ENCODE measurements at regions not wholly inside any gene's neighbourhood (a gene's known extent, or its start where the extent isn't known, plus 50 kb on each side); places are given as distances from the start of the nearest gene placed in this dataset.
A peak's percentile ranks its signal among the peaks of the same experiment; 100 is the strongest.
"Not testable (repeated sequence)": the region's sequence is repeated elsewhere in the genome, so short reads cannot be mapped to it uniquely, and the experiment has no call there.

DNA sequence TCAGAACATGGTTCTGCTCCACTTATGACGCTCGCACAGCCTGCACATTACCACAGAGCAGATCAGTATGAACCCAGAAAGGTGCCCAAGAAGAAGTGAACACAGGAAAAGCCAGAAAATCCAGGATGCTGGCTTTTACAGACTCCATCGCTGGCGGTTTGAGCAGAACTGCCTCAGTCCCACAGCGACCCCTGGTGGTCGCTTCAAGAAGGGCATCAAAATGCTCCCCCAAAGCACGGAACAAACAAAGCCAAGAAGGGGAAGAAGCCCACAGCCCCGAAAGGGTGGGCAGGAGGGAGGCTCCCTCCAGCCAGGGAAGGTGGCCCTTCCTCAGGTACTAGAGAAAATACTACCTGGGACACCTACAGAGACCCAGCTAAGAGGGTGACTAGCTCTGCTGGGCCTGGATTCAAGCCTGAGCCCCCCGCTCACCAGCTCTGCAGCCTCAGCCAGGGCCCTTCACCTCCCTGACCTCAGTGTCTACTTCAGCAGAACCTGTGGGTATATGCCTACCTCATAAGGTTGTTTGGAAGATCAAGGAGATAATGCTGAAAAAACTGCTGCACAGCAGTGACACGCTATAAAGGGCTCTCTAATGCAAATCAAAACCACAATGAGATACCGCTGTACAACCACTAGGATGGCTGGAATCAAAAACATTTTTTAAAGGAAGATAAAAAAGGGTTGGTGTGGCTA lies 98.1 kb downstream of the NCOR2 start:
- Histone ChIP-seq H3K27me3 (ENCODE audit: low read length) (no peaks in the 10 kb centered on the region), H3K9me3 (ENCODE audit: low read length) (peaks cover 4% of the 10 kb centered on the region; the same call in 1 of the 2 replicates), H2AFZ (ENCODE audit: low read length) (no peak overlapping the region), H3K27ac (ENCODE audit: low read length) (no peak overlapping the region), H3K4me1 (ENCODE audit: low read length) (peaks cover 16% of the 10 kb centered on the region), H3K9ac (ENCODE audit: low read length) (no peak overlapping the region), H4K20me1 (ENCODE audit: insufficient read depth, low read depth, low read length) (0 out of 2 replicates have a peak, but pooled peaks cover 4% of the 10 kb centered on the region), H3K79me2 (ENCODE audit: low read length) (peaks cover 67% of the 10 kb centered on the region), H3K4me3 (ENCODE audit: low read length) (no peak overlapping the region), H3K4me2 (ENCODE audit: low read depth, low read length, poor library complexity, severe bottlenecking) (no peak overlapping the region), H3K9me2 (replicated peaks; ENCODE audit: insufficient read depth, low read length) (no peaks in the 10 kb centered on the region), H3K36me3 (ENCODE audit: insufficient read depth, low read length) (peaks cover 72% of the 10 kb centered on the region)
- DNase-seq, result peak; percentile 64

- not testable (repeated sequence) for H2AFZ ChIP-seq (ENCODE audit: low read length); H3K9me3 ChIP-seq (ENCODE audit: low read length); H3K27ac ChIP-seq (ENCODE audit: low read length); H3K4me2 ChIP-seq (ENCODE audit: low read depth, low read length, poor library complexity, severe bottlenecking); H3K27me3 ChIP-seq (ENCODE audit: low read length); DNase-seq; H4K20me1 ChIP-seq (ENCODE audit: insufficient read depth, low read depth, low read length); H3K4me3 ChIP-seq (ENCODE audit: low read length); H3K9ac ChIP-seq (ENCODE audit: low read length); H3K9me2 ChIP-seq (replicated peaks; ENCODE audit: insufficient read depth, low read length)
- H3K79me2 ChIP-seq (ENCODE audit: low read length), result peaks cover 69% of the 10 kb centered on the region
- H3K36me3 ChIP-seq (ENCODE audit: insufficient read depth, low read length), result peaks cover 57% of the 10 kb centered on the region
- H3K4me1 ChIP-seq (ENCODE audit: low read length), result peaks cover 16% of the 10 kb centered on the region
Measured at GRCh38 chr12:124467549-124467948, 99.9 kb downstream of the NCOR2 start.

- Histone ChIP-seq H4K20me1 (ENCODE audit: insufficient read depth, low read depth, low read length) (peaks cover 4% of the 10 kb centered on the region; the same call in 1 of the 2 replicates), H3K4me1 (ENCODE audit: low read length) (peaks cover 16% of the 10 kb centered on the region), H3K4me3 (ENCODE audit: low read length) (no peak overlapping the region; the same call in 1 of the 2 replicates), H3K4me2 (ENCODE audit: low read depth, low read length, poor library complexity, severe bottlenecking) (peak overlapping the region; percentile 54), H3K79me2 (ENCODE audit: low read length) (peaks cover 71% of the 10 kb centered on the region), H2AFZ (ENCODE audit: low read length) (no peak overlapping the region), H3K27me3 (ENCODE audit: low read length) (no peaks in the 10 kb centered on the region), H3K36me3 (ENCODE audit: insufficient read depth, low read length) (peaks cover 46% of the 10 kb centered on the region), H3K9me2 (replicated peaks; ENCODE audit: insufficient read depth, low read length) (no peaks in the 10 kb centered on the region), H3K9me3 (ENCODE audit: low read length) (no peaks in the 10 kb centered on the region; the same call in 1 of the 2 replicates), H3K27ac (ENCODE audit: low read length) (peak overlapping the region; percentile 85), H3K9ac (ENCODE audit: low read length) (peak overlapping the region; percentile 59)
- DNase-seq, result peak; percentile 76
Measured at GRCh38 chr12:124466216-124467128, 100.9 kb downstream of the NCOR2 start.

GRCh38 chr12:124465473-124465872 lies 101.9 kb downstream of the NCOR2 start:
- Histone ChIP-seq H3K9ac (ENCODE audit: low read length) (no peak overlapping the region), H3K79me2 (ENCODE audit: low read length) (peaks cover 68% of the 10 kb centered on the region), H3K27ac (ENCODE audit: low read length) (peak overlapping the region; percentile 85), H3K4me1 (ENCODE audit: low read length) (peaks cover 16% of the 10 kb centered on the region), H3K27me3 (ENCODE audit: low read length) (no peaks in the 10 kb centered on the region), H3K9me3 (ENCODE audit: low read length) (no peaks in the 10 kb centered on the region; the same call in 1 of the 2 replicates), H3K4me3 (ENCODE audit: low read length) (no peak overlapping the region), H3K36me3 (ENCODE audit: insufficient read depth, low read length) (peaks cover 36% of the 10 kb centered on the region), H4K20me1 (ENCODE audit: insufficient read depth, low read depth, low read length) (peaks cover 4% of the 10 kb centered on the region; the same call in 1 of the 2 replicates), H3K4me2 (ENCODE audit: low read depth, low read length, poor library complexity, severe bottlenecking) (no peak overlapping the region), H2AFZ (ENCODE audit: low read length) (no peak overlapping the region), H3K9me2 (replicated peaks; ENCODE audit: insufficient read depth, low read length) (no peaks in the 10 kb centered on the region)
- DNase-seq, result no peak

DNA sequence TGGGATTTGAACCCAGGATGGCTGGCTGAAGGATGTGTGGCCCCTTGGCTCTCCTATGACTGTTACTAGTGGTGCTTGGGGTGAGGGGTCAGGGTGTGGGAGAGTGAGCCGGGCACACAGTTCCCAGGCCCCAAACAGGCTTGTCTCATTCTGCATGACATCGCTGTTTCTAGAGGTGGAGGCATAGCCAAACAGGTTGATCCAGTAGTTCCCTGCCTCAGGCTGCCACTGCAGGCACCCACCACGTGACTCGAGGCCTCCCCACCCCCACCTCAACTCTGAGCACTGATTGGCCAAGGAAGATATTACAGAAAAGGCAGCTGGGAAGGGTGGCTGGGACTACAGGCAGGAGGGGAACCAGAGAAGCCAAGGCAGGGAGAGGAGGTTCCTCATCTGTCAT lies 102.6 kb downstream of the NCOR2 start:
- Histone ChIP-seq H3K9ac (ENCODE audit: low read length) (no peak overlapping the region), H3K36me3 (ENCODE audit: insufficient read depth, low read length) (peaks cover 30% of the 10 kb centered on the region), H2AFZ (ENCODE audit: low read length) (no peak overlapping the region), H3K79me2 (ENCODE audit: low read length) (peaks cover 67% of the 10 kb centered on the region), H4K20me1 (ENCODE audit: insufficient read depth, low read depth, low read length) (peaks cover 4% of the 10 kb centered on the region; the same call in 1 of the 2 replicates), H3K9me2 (replicated peaks; ENCODE audit: insufficient read depth, low read length) (no peaks in the 10 kb centered on the region), H3K27me3 (ENCODE audit: low read length) (no peaks in the 10 kb centered on the region), H3K4me1 (ENCODE audit: low read length) (peaks cover 16% of the 10 kb centered on the region), H3K4me3 (ENCODE audit: low read length) (no peak overlapping the region), H3K9me3 (ENCODE audit: low read length) (no peaks in the 10 kb centered on the region; the same call in 1 of the 2 replicates), H3K27ac (ENCODE audit: low read length) (no peak overlapping the region), H3K4me2 (ENCODE audit: low read depth, low read length, poor library complexity, severe bottlenecking) (no peak overlapping the region)
- DNase-seq, result peak; percentile 53

- H3K9me2 ChIP-seq (replicated peaks; ENCODE audit: insufficient read depth, low read length), result no peaks in the 10 kb centered on the region
- H4K20me1 ChIP-seq (ENCODE audit: insufficient read depth, low read depth, low read length), result peaks cover 4% of the 10 kb centered on the region; the same call in 1 of the 2 replicates
- H3K27me3 ChIP-seq (ENCODE audit: low read length), result no peaks in the 10 kb centered on the region
- no peak overlapping the region for H2AFZ ChIP-seq (ENCODE audit: low read length)
- H3K4me3 ChIP-seq (ENCODE audit: low read length), result no peak overlapping the region
- no peak overlapping the region for H3K27ac ChIP-seq (ENCODE audit: low read length)
- peaks cover 17% of the 10 kb centered on the region for H3K4me1 ChIP-seq (ENCODE audit: low read length)
- H3K79me2 ChIP-seq (ENCODE audit: low read length), result peaks cover 60% of the 10 kb centered on the region
- peaks cover 22% of the 10 kb centered on the region for H3K36me3 ChIP-seq (ENCODE audit: insufficient read depth, low read length)
- no peak overlapping the region for H3K9ac ChIP-seq (ENCODE audit: low read length)
- no peak for DNase-seq
- no peak overlapping the region for H3K4me2 ChIP-seq (ENCODE audit: low read depth, low read length, poor library complexity, severe bottlenecking)
- H3K9me3 ChIP-seq (ENCODE audit: low read length), result no peaks in the 10 kb centered on the region; the same call in 1 of the 2 replicates
Measured at GRCh38 chr12:124464062-124464461, 103.3 kb downstream of the NCOR2 start.

DNA sequence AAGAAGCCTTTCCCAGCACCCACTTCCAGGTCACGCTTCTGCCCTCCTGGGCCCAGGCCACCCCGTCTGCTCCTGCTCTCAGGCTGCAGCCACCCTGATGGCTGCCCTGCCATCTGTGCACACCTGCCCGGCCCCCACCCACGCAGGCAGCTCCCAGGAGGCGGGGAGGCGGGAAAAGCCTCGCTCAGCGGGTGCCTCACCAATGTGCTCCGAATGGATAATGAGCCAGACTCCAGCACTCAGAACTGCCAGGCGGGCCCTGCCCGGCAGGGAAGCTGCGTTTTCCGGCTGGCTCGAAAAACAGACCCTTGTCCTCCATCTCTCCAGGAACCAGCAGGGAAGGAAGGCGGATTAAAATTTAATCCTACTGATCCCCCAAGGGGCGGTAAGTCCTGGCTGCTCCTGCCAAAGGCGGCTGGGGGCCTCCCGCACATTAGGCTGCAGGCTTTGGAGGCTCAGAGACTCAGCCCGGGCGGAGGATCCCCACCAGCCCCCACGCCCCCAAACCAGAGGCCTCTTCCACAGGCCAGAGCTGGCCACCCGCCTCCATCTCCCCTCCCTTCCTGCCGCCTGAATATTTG lies 104.0 kb downstream of the NCOR2 start:
- Histone ChIP-seq H3K4me1 (ENCODE audit: low read length) (peaks cover 24% of the 10 kb centered on the region), H3K9ac (ENCODE audit: low read length) (no peak overlapping the region), H3K27me3 (ENCODE audit: low read length) (no peaks in the 10 kb centered on the region), H3K9me2 (replicated peaks; ENCODE audit: insufficient read depth, low read length) (no peaks in the 10 kb centered on the region), H3K4me3 (ENCODE audit: low read length) (no peak overlapping the region), H3K9me3 (ENCODE audit: low read length) (no peaks in the 10 kb centered on the region), H3K36me3 (ENCODE audit: insufficient read depth, low read length) (peaks cover 20% of the 10 kb centered on the region), H2AFZ (ENCODE audit: low read length) (no peak overlapping the region), H3K27ac (ENCODE audit: low read length) (no peak overlapping the region), H3K79me2 (ENCODE audit: low read length) (peaks cover 62% of the 10 kb centered on the region), H4K20me1 (ENCODE audit: insufficient read depth, low read depth, low read length) (peaks cover 4% of the 10 kb centered on the region; the same call in 1 of the 2 replicates), H3K4me2 (ENCODE audit: low read depth, low read length, poor library complexity, severe bottlenecking) (no peak overlapping the region)
- DNase-seq, result no peak

GRCh38 chr12:124462750-124463149 lies 104.7 kb downstream of the NCOR2 start:
- peaks cover 4% of the 10 kb centered on the region; the same call in 1 of the 2 replicates for H4K20me1 ChIP-seq (ENCODE audit: insufficient read depth, low read depth, low read length)
- no peak for DNase-seq
- H3K9me3 ChIP-seq (ENCODE audit: low read length), result no peaks in the 10 kb centered on the region
- H3K79me2 ChIP-seq (ENCODE audit: low read length), result peaks cover 62% of the 10 kb centered on the region
- no peak overlapping the region for H3K27ac ChIP-seq (ENCODE audit: low read length)
- no peak overlapping the region for H2AFZ ChIP-seq (ENCODE audit: low read length)
- peaks cover 20% of the 10 kb centered on the region for H3K36me3 ChIP-seq (ENCODE audit: insufficient read depth, low read length)
- no peak overlapping the region for H3K4me2 ChIP-seq (ENCODE audit: low read depth, low read length, poor library complexity, severe bottlenecking)
- H3K4me3 ChIP-seq (ENCODE audit: low read length), result no peak overlapping the region
- no peaks in the 10 kb centered on the region for H3K27me3 ChIP-seq (ENCODE audit: low read length)
- H3K9ac ChIP-seq (ENCODE audit: low read length), result no peak overlapping the region
- H3K9me2 ChIP-seq (replicated peaks; ENCODE audit: insufficient read depth, low read length), result no peaks in the 10 kb centered on the region
- peaks cover 30% of the 10 kb centered on the region for H3K4me1 ChIP-seq (ENCODE audit: low read length)

Data from Karpas-422 (cell line).